WTC11 (cell line): ENCODE measurements at regions not wholly inside any gene's neighbourhood (a gene's known extent, or its start where the extent isn't known, plus 50 kb on each side); places are given as distances from the start of the nearest gene placed in this dataset.

Experiments
- ATAC-seq: fragments of 200-7000 bp; cut with Tn5 transposase; 2 replicates; pipeline ENCODE4 v1.10.0; 2021; ENCODE audit warnings: mild to moderate bottlenecking, moderate library complexity
- CTCF ChIA-PET: fragments of 300-600 bp; sonication (Branson Sonifier 250); formaldehyde crosslinking; loops from one replicate; lab custom pipeline; 2021; ENCODE audit warnings: antibody characterized with exemption; lab: Charles Lee
- POLR2A ChIA-PET: fragments of 350-600 bp; sonication (Branson Sonifier 250); formaldehyde crosslinking; loops from one replicate; lab custom pipeline; 2021; ENCODE audit warnings: antibody characterized with exemption; lab: Charles Lee
- DNase-seq: peaks from one replicate; pipeline ENCODE4 v3.0.0; 2021; ENCODE audit warnings: low spot score
- H3K27ac Mint-ChIP-seq: 2 replicates; pipeline ENCODE4 v1.8.0; 2021; ENCODE audit warnings: mixed read lengths
- H3K27me3 Mint-ChIP-seq: 2 replicates; pipeline ENCODE4 v1.8.0; 2021; ENCODE audit warnings: low read depth, mild to moderate bottlenecking, moderate library complexity, mixed read lengths
- H3K36me3 Mint-ChIP-seq: 2 replicates; pipeline ENCODE4 v1.8.0; 2021; ENCODE audit warnings: mixed read lengths
- H3K4me1 Mint-ChIP-seq: 2 replicates; pipeline ENCODE4 v1.8.0; 2022; ENCODE audit warnings: mixed read lengths
- H3K4me3 Mint-ChIP-seq: 2 replicates; pipeline ENCODE4 v1.8.0; 2021; ENCODE audit warnings: mild to moderate bottlenecking, moderate library complexity, mixed read lengths
- H3K9me3 Mint-ChIP-seq: 2 replicates; pipeline ENCODE4 v1.8.0; 2021; ENCODE audit warnings: mixed read lengths
- CBFB ChIP-seq: sonication (generic); formaldehyde crosslinking; IDR thresholded peaks from 2 replicates; pipeline ENCODE4 v1.8.1; 2022; ENCODE audit warnings: mild to moderate bottlenecking, low read depth, missing genetic modification reagents
- GTF2I ChIP-seq: fragments of 250-450 bp; sonication (Bioruptor Pico); conservative IDR thresholded peaks from 2 replicates; pipeline ENCODE4 v1.4.0; 2021; ENCODE audit warnings: mild to moderate bottlenecking
- KAT7 ChIP-seq: sonication (generic); formaldehyde crosslinking; IDR thresholded peaks from 2 replicates; pipeline ENCODE4 v1.8.1; 2023; ENCODE audit warnings: missing genetic modification reagents, mild to moderate bottlenecking, borderline replicate concordance
- MYBL2 ChIP-seq: sonication (generic); formaldehyde crosslinking; IDR thresholded peaks from 2 replicates; pipeline ENCODE4 v1.8.1; 2023; ENCODE audit warnings: mild to moderate bottlenecking, moderate library complexity, missing genetic modification reagents
- RELA ChIP-seq: sonication (generic); formaldehyde crosslinking; IDR thresholded peaks from 2 replicates; pipeline ENCODE4 v1.8.1; 2022; ENCODE audit warnings: missing genetic modification reagents, mild to moderate bottlenecking, borderline replicate concordance
- RORB ChIP-seq: fragments of 250-450 bp; sonication (Bioruptor Pico); IDR thresholded peaks from 2 replicates; pipeline ENCODE4 v1.9.0; 2021; ENCODE audit warnings: mild to moderate bottlenecking
- ZNF317 ChIP-seq: sonication (generic); formaldehyde crosslinking; IDR thresholded peaks from 2 replicates; pipeline ENCODE4 v1.8.1; 2023; ENCODE audit warnings: low read depth, mild to moderate bottlenecking, moderate library complexity, missing genetic modification reagents, borderline replicate concordance
- TF ChIP-seq, protein P1 (sequence below): fragments of 250-450 bp; sonication (Bioruptor Pico); IDR thresholded peaks from 2 replicates; pipeline ENCODE4 v1.9.0; 2021; ENCODE audit warnings: mild to moderate bottlenecking
- TF ChIP-seq, protein P2 (sequence below): fragments of 250-450 bp; sonication (Bioruptor Pico); IDR thresholded peaks from 2 replicates; pipeline ENCODE4 v1.9.0; 2021; ENCODE audit warnings: mild to moderate bottlenecking
- TF ChIP-seq, protein P3 (sequence below): sonication (generic); formaldehyde crosslinking; IDR thresholded peaks from 2 replicates; pipeline ENCODE4 v1.8.1; 2022; ENCODE audit warnings: missing genetic modification reagents, borderline replicate concordance
- TF ChIP-seq, protein P4 (sequence below): fragments of 250-450 bp; sonication (Bioruptor Pico); IDR thresholded peaks from 2 replicates; pipeline ENCODE4 v2.1.2; 2022; ENCODE audit warnings: mild to moderate bottlenecking, moderate library complexity
- TF ChIP-seq, protein P5 (sequence below): fragments of 200-600 bp; IDR thresholded peaks from 2 replicates; pipeline ENCODE4 v1.8.0; 2022; ENCODE audit warnings: antibody characterized with exemption
- TF ChIP-seq, protein P6 (sequence below): sonication (generic); formaldehyde crosslinking; IDR thresholded peaks from 2 replicates; pipeline ENCODE4 v1.8.0; 2022; ENCODE audit warnings: missing genetic modification reagents

DNA sequence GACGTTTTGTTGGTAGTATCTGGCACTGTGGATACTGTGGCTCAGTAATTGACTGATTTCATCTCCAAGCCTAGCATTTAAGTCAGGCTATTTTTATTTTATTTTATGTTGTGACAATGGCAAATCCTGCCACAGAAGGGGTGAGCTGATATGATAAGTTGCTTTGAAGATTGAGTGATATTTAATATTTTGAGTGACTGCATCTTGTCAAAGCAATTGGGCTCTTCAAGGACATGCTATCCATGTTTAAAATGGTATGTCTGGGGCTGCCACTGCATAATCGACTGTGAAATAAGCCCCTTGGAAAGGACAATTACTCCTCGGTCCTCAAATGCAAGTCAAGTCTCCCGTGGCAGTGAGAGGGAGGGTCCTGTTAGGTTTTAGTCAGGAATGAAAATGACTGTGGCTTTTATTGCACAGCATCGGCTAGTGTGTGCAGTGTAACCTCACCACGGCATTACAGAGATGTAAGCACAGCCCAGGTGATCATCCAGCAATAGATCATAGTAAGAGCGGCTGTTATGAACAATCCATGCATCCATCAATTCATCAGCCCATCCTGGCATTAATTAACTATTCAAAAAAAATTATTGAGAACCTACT, 178.2 kb downstream of the GBA3 start:
- no peaks in the 10 kb centered on the region for H3K27me3 Mint-ChIP-seq
- no peaks in the 10 kb centered on the region for H3K4me1 Mint-ChIP-seq
- POLR2A ChIA-PET = no interaction called here
- ATAC-seq = no peak
- no peak for DNase-seq
- peaks cover 4% of the 10 kb centered on the region; the same call in 1 of the 2 replicates for H3K9me3 Mint-ChIP-seq
- CTCF ChIA-PET = no interaction called here
- TF ChIP-seq, protein P1, sequence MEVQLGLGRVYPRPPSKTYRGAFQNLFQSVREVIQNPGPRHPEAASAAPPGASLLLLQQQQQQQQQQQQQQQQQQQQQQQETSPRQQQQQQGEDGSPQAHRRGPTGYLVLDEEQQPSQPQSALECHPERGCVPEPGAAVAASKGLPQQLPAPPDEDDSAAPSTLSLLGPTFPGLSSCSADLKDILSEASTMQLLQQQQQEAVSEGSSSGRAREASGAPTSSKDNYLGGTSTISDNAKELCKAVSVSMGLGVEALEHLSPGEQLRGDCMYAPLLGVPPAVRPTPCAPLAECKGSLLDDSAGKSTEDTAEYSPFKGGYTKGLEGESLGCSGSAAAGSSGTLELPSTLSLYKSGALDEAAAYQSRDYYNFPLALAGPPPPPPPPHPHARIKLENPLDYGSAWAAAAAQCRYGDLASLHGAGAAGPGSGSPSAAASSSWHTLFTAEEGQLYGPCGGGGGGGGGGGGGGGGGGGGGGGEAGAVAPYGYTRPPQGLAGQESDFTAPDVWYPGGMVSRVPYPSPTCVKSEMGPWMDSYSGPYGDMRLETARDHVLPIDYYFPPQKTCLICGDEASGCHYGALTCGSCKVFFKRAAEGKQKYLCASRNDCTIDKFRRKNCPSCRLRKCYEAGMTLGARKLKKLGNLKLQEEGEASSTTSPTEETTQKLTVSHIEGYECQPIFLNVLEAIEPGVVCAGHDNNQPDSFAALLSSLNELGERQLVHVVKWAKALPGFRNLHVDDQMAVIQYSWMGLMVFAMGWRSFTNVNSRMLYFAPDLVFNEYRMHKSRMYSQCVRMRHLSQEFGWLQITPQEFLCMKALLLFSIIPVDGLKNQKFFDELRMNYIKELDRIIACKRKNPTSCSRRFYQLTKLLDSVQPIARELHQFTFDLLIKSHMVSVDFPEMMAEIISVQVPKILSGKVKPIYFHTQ (CRISPR knock-in tag) = no peak
- TF ChIP-seq ZNF317 (CRISPR knock-in tag) (no peak), RORB (CRISPR knock-in tag) (no peak), MYBL2 (CRISPR knock-in tag) (no peak), GTF2I (CRISPR knock-in tag) (no peak), KAT7 (CRISPR knock-in tag) (no peak), CBFB (CRISPR knock-in tag) (no peak), RELA (CRISPR knock-in tag) (no peak)
- TF ChIP-seq, protein P2, sequence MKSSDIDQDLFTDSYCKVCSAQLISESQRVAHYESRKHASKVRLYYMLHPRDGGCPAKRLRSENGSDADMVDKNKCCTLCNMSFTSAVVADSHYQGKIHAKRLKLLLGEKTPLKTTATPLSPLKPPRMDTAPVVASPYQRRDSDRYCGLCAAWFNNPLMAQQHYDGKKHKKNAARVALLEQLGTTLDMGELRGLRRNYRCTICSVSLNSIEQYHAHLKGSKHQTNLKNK (CRISPR knock-in tag) = no peak
- TF ChIP-seq, protein P3, sequence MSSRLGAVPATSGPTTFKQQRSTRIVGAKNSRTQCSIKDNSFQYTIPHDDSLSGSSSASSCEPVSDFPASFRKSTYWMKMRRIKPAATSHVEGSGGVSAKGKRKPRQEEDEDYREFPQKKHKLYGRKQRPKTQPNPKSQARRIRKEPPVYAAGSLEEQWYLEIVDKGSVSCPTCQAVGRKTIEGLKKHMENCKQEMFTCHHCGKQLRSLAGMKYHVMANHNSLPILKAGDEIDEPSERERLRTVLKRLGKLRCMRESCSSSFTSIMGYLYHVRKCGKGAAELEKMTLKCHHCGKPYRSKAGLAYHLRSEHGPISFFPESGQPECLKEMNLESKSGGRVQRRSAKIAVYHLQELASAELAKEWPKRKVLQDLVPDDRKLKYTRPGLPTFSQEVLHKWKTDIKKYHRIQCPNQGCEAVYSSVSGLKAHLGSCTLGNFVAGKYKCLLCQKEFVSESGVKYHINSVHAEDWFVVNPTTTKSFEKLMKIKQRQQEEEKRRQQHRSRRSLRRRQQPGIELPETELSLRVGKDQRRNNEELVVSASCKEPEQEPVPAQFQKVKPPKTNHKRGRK (CRISPR knock-in tag) = no peak
- TF ChIP-seq, protein P4, sequence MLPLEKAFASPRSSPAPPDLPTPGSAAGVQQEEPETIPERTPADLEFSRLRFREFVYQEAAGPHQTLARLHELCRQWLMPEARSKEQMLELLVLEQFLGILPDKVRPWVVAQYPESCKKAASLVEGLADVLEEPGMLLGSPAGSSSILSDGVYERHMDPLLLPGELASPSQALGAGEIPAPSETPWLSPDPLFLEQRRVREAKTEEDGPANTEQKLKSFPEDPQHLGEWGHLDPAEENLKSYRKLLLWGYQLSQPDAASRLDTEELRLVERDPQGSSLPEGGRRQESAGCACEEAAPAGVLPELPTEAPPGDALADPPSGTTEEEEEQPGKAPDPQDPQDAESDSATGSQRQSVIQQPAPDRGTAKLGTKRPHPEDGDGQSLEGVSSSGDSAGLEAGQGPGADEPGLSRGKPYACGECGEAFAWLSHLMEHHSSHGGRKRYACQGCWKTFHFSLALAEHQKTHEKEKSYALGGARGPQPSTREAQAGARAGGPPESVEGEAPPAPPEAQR (CRISPR knock-in tag) = no peak
- TF ChIP-seq, protein P5, sequence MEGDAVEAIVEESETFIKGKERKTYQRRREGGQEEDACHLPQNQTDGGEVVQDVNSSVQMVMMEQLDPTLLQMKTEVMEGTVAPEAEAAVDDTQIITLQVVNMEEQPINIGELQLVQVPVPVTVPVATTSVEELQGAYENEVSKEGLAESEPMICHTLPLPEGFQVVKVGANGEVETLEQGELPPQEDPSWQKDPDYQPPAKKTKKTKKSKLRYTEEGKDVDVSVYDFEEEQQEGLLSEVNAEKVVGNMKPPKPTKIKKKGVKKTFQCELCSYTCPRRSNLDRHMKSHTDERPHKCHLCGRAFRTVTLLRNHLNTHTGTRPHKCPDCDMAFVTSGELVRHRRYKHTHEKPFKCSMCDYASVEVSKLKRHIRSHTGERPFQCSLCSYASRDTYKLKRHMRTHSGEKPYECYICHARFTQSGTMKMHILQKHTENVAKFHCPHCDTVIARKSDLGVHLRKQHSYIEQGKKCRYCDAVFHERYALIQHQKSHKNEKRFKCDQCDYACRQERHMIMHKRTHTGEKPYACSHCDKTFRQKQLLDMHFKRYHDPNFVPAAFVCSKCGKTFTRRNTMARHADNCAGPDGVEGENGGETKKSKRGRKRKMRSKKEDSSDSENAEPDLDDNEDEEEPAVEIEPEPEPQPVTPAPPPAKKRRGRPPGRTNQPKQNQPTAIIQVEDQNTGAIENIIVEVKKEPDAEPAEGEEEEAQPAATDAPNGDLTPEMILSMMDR = no peak
- TF ChIP-seq, protein P6, sequence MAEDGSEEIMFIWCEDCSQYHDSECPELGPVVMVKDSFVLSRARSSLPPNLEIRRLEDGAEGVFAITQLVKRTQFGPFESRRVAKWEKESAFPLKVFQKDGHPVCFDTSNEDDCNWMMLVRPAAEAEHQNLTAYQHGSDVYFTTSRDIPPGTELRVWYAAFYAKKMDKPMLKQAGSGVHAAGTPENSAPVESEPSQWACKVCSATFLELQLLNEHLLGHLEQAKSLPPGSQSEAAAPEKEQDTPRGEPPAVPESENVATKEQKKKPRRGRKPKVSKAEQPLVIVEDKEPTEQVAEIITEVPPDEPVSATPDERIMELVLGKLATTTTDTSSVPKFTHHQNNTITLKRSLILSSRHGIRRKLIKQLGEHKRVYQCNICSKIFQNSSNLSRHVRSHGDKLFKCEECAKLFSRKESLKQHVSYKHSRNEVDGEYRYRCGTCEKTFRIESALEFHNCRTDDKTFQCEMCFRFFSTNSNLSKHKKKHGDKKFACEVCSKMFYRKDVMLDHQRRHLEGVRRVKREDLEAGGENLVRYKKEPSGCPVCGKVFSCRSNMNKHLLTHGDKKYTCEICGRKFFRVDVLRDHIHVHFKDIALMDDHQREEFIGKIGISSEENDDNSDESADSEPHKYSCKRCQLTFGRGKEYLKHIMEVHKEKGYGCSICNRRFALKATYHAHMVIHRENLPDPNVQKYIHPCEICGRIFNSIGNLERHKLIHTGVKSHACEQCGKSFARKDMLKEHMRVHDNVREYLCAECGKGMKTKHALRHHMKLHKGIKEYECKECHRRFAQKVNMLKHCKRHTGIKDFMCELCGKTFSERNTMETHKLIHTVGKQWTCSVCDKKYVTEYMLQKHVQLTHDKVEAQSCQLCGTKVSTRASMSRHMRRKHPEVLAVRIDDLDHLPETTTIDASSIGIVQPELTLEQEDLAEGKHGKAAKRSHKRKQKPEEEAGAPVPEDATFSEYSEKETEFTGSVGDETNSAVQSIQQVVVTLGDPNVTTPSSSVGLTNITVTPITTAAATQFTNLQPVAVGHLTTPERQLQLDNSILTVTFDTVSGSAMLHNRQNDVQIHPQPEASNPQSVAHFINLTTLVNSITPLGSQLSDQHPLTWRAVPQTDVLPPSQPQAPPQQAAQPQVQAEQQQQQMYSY (CRISPR knock-in tag) = no peak
- H3K36me3 Mint-ChIP-seq = no peaks in the 10 kb centered on the region
- no peak overlapping the region for H3K4me3 Mint-ChIP-seq
- H3K27ac Mint-ChIP-seq = no peak overlapping the region
